Mononuclear cell (primary cell): ENCODE measurements at regions not wholly inside any gene's neighbourhood (a gene's known extent, or its start where the extent isn't known, plus 50 kb on each side); places are given as distances from the start of the nearest gene placed in this dataset.
"Not testable (repeated sequence)": the region's sequence is repeated elsewhere in the genome, so short reads cannot be mapped to it uniquely, and the experiment has no call there.

ENCODE experiments used
- H3K27me3 ChIP-seq: 2 replicates; pipeline ENCODE4 v1.6.0; 2011; ENCODE audit warnings: low read length, control low read depth; ENCODE audit not compliant: insufficient read depth
- H3K4me1 ChIP-seq: 2 replicates; pipeline ENCODE4 v1.5.1; 2011; ENCODE audit warnings: mild to moderate bottlenecking, low read length, control low read depth; ENCODE audit not compliant: insufficient read depth
- H3K4me3 ChIP-seq: 2 replicates; pipeline ENCODE4 v1.5.1; 2011; ENCODE audit warnings: mild to moderate bottlenecking, low read length, moderate library complexity
- H3K9me3 ChIP-seq: 2 replicates; pipeline ENCODE4 v1.5.1; 2011; ENCODE audit warnings: low read depth, mild to moderate bottlenecking, control low read depth, low read length

- Histone ChIP-seq H3K9me3 (no peaks in the 10 kb centered on the region), H3K27me3 (peaks cover 36% of the 10 kb centered on the region), H3K4me1 (no peaks in the 10 kb centered on the region)
Observed at GRCh38 chr17:49898366-49899190, 50.7 kb upstream of the TAC4 start.

GRCh38 chr17:49899191-49899485 lies 51.3 kb upstream of the TAC4 start:
- no peak overlapping the region for H3K4me3 ChIP-seq
- H3K4me1 ChIP-seq, result no peaks in the 10 kb centered on the region
- H3K9me3 ChIP-seq, result no peaks in the 10 kb centered on the region
- H3K27me3 ChIP-seq, result peaks cover 39% of the 10 kb centered on the region

More at GRCh38 chr17:49898366-49899190, 50.7 kb upstream of the TAC4 start:
- no peak overlapping the region for H3K4me3 ChIP-seq

GRCh38 chr17:49899588-49899987 lies 51.7 kb upstream of the TAC4 start:
- H3K4me3 ChIP-seq, result no peak overlapping the region
- peaks cover 44% of the 10 kb centered on the region for H3K27me3 ChIP-seq
- H3K4me1 ChIP-seq, result no peaks in the 10 kb centered on the region
- no peaks in the 10 kb centered on the region for H3K9me3 ChIP-seq

- not testable (repeated sequence) for H3K4me3 ChIP-seq, H3K9me3 ChIP-seq, H3K4me1 ChIP-seq
- H3K27me3 ChIP-seq, result peaks cover 50% of the 10 kb centered on the region
Observed at GRCh38 chr17:49900801-49901200, 52.9 kb upstream of the TAC4 start.

DNA sequence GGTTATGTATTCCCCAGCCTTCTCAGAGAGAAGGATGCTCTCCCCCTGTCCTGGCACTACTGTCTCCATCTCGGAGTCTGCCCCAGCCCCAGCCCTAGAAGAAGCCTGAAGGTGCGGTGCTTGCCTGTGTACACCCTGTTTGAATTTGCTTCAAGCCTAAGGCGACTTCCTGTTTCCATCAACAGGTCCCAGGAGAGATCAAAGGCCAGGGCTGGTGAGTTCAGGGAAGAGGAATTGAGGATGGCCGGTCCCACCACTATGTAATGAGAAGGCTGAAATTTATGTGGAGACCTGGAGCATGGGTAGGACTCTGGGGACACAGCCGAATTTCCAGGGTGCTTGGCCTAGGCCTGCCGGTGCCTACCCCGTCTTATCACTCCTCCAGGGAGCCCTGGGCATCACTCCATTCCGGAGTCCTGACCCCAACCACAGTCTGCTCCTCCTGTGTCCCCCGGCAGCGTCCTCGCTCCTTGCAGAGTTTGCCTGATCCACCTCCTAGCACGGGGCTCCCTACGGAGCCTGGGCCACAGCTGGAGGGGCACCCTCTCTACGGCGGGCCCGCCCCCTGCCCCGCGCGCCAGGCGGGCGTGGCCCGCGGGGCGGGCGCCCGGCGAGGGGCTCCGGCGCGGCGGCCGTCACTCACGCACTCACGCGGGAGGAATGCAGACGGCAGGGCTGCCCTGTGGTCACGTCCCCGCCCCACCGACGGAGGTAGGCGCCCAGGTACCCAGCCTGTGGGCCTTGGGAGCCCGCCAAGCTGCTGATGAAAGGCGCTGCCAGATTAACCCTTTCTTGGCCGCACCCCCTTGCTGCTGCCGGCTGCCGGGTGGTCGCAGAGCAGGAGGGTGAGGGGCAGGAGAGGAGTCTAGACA lies 53.8 kb upstream of the TAC4 start:
- H3K27me3 ChIP-seq, result peaks cover 49% of the 10 kb centered on the region
- no peaks in the 10 kb centered on the region for H3K4me1 ChIP-seq
- no peak overlapping the region for H3K4me3 ChIP-seq
- H3K9me3 ChIP-seq, result no peaks in the 10 kb centered on the region

- Histone ChIP-seq H3K27me3 (peaks cover 59% of the 10 kb centered on the region), H3K4me1 (no peaks in the 10 kb centered on the region), H3K4me3 (no peak overlapping the region), H3K9me3 (no peaks in the 10 kb centered on the region)
Observed at GRCh38 chr17:49903523-49903922, 55.7 kb upstream of the TAC4 start.

DNA sequence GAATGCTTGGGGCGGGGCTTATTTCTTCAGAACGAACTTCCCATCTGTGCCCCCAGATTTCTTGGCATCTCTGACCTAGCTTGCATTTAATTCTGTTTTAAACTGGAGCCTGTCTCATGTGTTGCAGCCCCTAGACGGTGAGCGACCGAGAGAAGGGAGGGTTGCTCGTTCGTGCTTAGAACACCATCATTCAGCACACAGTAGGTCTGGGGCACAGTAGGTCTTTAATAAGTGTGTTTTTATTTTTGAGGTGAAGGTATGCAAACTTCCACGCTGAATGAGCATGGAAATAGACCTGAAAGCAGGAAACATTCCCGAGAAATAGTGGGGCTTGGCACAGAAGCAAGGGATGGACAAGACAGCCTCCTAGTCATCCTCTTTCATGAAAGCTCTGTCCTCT lies 57.0 kb upstream of the TAC4 start:
- Histone ChIP-seq H3K9me3 (no peaks in the 10 kb centered on the region), H3K4me1 (no peaks in the 10 kb centered on the region), H3K27me3 (peaks cover 70% of the 10 kb centered on the region), H3K4me3 (no peak overlapping the region)

GRCh38 chr17:49906531-49907136 lies 58.8 kb upstream of the TAC4 start:
- Histone ChIP-seq H3K27me3 (peaks cover 75% of the 10 kb centered on the region), H3K9me3 (no peaks in the 10 kb centered on the region)

GRCh38 chr17:49907279-49907678 lies 59.4 kb upstream of the TAC4 start:
- no peaks in the 10 kb centered on the region for H3K9me3 ChIP-seq
- H3K4me1 ChIP-seq, result no peaks in the 10 kb centered on the region
- H3K27me3 ChIP-seq, result peaks cover 71% of the 10 kb centered on the region
- no peak overlapping the region for H3K4me3 ChIP-seq

More at GRCh38 chr17:49906531-49907136, 58.8 kb upstream of the TAC4 start:
- no peak overlapping the region for H3K4me3 ChIP-seq
- no peaks in the 10 kb centered on the region for H3K4me1 ChIP-seq

GRCh38 chr17:49908782-49909714 lies 59.9 kb upstream of the DLX4 start:
- Histone ChIP-seq H3K9me3 (no peaks in the 10 kb centered on the region), H3K27me3 (peaks cover 53% of the 10 kb centered on the region), H3K4me1 (no peaks in the 10 kb centered on the region), H3K4me3 (no peak overlapping the region)

- peaks cover 41% of the 10 kb centered on the region for H3K27me3 ChIP-seq
Observed at GRCh38 chr17:49910094-49910857, 58.7 kb upstream of the DLX4 start.

DNA sequence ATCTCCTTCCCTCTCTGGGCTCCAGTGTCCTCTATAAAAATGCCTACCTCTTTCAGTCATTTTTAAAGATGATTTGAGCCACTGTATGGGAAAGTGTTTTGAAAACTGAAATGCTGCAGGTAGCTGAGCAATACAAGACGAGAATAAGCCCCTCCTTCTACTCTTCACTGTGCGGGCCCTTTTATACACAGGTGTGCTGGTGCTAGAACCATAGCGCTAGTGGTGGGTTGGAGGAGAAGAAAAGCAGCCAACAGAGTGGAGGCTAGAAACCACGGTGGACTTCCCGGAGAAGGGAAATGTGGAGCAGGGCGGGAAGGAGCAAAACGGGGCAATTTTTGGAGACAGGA lies 58.2 kb upstream of the DLX4 start:
- Histone ChIP-seq H3K27me3 (peaks cover 39% of the 10 kb centered on the region), H3K9me3 (no peaks in the 10 kb centered on the region), H3K4me1 (no peaks in the 10 kb centered on the region), H3K4me3 (no peak overlapping the region)

More at GRCh38 chr17:49910094-49910857, 58.7 kb upstream of the DLX4 start:
- no peaks in the 10 kb centered on the region for H3K4me1 ChIP-seq
- no peaks in the 10 kb centered on the region for H3K9me3 ChIP-seq
- no peak overlapping the region for H3K4me3 ChIP-seq

- H3K4me1 ChIP-seq, result no peaks in the 10 kb centered on the region
- H3K27me3 ChIP-seq, result peaks cover 39% of the 10 kb centered on the region
- H3K4me3 ChIP-seq, result no peak overlapping the region
- no peaks in the 10 kb centered on the region for H3K9me3 ChIP-seq
Observed at GRCh38 chr17:49911719-49912118, 57.3 kb upstream of the DLX4 start.
